GM21825 (cell line): ENCODE measurements at regions not wholly inside any gene's neighbourhood (a gene's known extent, or its start where the extent isn't known, plus 50 kb on each side); places are given as distances from the start of the nearest gene placed in this dataset.

Source experiments
- ATAC-seq: cut with Tn5 transposase; IDR thresholded peaks from one replicate; pipeline ENCODE4 v1.9.1; 2021; ENCODE audit warnings: mild to moderate bottlenecking, moderate library complexity; ENCODE audit not compliant: unreplicated experiment

GRCh38 chr7:68321776-68322496, 1276.3 kb upstream of the AUTS2 start:
- ATAC-seq, result no peak

DNA sequence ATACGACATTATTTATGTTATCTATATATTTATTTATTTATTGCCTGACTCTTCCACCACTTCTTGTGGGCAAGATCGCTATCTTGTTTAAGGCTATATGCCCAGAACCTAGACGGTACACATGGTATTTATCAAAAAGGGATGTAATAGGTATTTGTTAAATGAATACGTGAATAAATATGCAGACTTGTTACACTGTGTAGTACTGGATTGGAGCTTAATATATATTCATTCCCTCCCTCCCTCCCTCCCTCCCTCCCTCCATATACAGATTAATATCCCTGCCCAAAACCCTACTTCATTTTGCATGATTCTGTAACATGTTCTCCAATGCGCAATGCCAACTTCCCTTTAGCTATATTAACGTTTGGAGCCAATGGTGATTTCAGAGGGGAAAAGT, 1273.7 kb upstream of the AUTS2 start:
- ATAC-seq, result no peak

DNA sequence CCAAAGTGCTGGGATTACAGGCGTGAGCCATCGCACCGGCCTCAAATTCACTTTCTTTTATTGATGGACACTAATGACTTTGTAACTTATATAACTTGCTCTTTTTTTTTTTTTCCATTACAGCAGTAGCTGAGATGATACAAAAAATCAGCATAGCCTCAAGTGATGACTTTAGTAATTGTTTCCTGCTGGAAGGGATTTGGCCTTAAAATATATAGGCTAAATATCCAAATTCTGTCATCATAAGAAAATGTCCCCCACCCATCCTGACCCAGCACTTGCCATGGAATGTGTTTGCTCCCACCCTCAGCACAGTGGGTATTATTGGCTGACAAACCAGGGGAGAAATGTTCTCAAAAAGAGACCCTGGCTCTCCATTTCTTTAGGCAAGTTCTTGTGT, 1264.1 kb upstream of the AUTS2 start:
- ATAC-seq, result no peak

- no peak for ATAC-seq
Observed at GRCh38 chr7:68334636-68335272, 1263.5 kb upstream of the AUTS2 start.

GRCh38 chr7:68336594-68336993, 1261.7 kb upstream of the AUTS2 start:
- ATAC-seq, result no peak

DNA sequence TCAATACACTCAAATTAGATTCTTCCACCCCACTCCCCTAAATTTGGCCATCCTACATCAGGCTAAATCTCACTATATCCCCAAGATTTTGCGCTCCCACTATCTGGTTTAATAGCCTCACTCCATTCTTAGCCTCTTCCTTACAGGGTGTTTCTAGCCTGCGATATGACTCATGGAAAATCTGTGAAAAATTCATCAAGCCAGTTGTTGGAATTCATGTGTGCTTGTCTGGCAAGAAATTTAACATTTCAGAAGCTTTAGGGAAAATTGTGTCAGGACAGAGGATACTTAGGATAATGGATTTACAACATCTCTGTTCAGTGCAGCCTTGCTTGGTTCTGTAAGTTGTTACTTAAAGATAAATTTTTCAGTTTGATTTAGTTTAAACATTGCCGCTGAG, 1249.9 kb upstream of the AUTS2 start:
- ATAC-seq, result no peak

- no peak for ATAC-seq
Observed at GRCh38 chr7:68362745-68363518, 1235.3 kb upstream of the AUTS2 start.

DNA sequence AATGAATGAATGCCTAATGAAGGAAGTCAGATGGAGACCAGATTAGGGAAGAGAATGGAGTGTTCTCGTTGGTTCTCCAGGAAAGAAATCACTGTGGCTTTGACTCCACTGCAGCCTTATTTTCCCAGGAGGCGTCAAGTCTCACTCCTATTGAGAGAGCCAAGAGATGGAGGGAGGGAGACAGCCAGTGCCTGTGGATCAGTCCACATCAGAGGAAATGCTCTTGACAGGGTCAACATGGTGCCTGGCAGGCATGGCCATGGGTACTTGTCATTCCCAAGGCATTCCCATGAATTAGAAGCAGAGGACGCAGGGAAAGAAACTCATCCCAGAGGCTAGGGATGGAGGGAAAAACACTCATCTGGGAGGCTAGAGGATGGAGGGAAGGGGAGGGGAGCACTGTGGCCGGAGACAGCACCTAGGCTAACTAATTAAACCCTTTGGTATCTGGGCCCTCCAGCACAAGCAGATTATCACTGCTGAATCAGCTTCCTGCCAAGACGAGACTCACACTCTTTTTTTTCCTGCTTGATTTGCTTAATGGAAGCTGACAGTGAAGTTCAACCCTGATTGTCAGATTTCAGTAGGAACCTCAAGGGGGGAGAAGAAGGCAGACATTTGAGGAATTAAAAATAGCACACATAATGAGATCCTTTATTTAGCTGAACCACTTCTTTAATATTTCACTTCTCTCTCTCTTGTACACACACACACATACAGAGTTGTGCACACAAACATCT, 1233.2 kb upstream of the AUTS2 start:
- ATAC-seq, result no peak

DNA sequence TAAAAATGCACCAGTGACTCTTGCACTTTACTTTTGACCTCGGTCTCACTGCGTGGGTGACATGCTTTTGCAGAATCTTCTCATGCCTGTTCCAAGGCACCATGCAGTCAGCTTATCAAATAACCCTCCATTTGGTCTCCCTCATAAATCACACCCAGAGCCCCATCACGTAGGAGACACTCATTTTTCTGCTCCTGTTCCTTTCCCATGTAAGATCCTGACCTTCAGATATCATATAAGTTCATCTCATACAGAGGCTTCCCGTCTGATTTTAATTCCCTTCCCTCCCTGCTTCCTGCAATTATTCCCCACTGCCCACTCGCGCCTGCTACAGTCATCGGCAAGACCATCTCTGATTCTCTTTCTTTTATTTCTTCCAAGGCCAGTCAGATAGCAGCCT, 1226.3 kb upstream of the AUTS2 start:
- ATAC-seq, result no peak

- no peak for ATAC-seq
Observed at GRCh38 chr7:68376131-68376661, 1222.1 kb upstream of the AUTS2 start.

GRCh38 chr7:68381731-68382130, 1216.5 kb upstream of the AUTS2 start:
- ATAC-seq, result no peak

GRCh38 chr7:68384581-68384980, 1213.7 kb upstream of the AUTS2 start:
- ATAC-seq, result no peak

GRCh38 chr7:68393051-68393450, 1205.2 kb upstream of the AUTS2 start:
- no peak for ATAC-seq

DNA sequence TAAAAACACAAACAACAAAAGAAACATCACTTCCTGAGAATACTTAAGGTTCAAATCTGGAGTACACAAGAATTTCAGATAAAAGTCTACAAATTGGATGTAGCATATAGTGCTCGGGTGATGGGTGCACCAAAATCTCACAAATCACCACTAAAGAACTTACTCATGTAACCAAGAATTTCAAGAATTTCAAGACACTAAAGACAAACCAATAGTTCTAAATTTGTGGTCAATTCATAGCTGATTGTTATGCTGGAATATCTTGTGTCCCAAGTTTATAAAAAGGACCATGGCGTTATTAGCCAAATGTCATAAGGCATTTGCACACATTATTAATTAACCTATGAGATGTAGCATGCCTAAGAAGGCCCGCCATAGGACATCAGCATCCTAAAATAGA, 1204.1 kb upstream of the AUTS2 start:
- no peak for ATAC-seq

- ATAC-seq, result no peak
Observed at GRCh38 chr7:68399991-68400590, 1198.2 kb upstream of the AUTS2 start.

DNA sequence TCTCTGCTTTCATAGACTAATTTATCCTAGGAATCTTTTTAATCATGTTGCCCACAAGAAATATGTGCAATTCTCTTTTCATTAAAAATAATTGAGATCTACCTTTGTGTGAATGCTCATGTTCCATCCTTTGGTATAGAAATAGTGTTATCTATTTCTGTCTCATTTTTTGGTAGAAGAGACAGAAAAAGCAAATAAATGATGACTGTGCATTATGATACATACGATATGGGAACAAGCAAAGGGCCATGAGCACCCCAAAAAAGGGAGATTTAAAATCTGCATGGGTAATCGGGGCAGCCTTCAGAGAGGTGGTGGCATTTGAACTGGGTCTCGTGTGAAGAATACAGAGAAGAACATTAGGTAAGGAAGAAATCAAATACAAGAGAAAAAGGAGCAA, 1197.5 kb upstream of the AUTS2 start:
- no peak for ATAC-seq

DNA sequence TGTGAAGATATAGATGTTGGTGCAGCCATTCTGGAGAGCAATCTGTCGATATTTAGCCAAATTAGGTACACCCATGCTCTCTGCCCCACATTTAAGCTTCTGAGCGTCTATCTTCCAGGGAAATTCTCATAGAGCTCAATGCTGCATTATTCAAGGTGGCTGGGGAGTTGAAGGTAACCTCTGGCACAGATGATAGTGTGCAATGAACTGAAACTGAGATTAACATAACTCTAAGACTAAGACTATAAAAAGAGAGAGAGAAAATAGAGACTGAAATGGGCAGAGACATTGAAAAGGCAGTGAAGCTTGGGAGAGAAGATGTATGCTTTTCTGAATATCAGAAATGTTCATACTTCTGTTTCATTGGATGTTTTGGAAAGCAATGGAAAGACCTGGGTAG, 1197.0 kb upstream of the AUTS2 start:
- no peak for ATAC-seq

GRCh38 chr7:68406480-68406879, 1191.8 kb upstream of the AUTS2 start:
- ATAC-seq, result no peak

- ATAC-seq, result no peak
Observed at GRCh38 chr7:68407460-68407859, 1190.8 kb upstream of the AUTS2 start.

- ATAC-seq, result no peak
Observed at GRCh38 chr7:68408873-68409272, 1189.4 kb upstream of the AUTS2 start.

DNA sequence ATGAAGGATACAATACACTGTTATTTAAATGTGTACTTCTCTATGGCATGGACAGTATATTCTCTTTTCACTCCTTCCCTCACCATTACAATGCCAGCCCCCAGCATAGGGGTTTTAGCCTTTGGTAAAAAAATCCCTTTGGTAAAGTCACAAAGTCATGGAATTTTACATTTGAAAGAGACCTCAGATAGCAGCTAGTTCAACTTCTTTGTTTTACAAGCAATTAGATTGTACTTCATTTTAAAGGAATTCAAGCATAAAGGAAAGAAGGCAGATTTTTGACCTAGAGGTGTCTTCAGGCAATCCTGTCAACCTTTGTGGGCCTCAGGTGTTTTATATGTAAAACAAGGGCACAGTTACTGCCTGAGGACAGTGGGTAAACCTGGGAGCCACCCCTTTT, 1188.4 kb upstream of the AUTS2 start:
- no peak for ATAC-seq
